C4-2B (cell line): ENCODE measurements at regions not wholly inside any gene's neighbourhood (a gene's known extent, or its start where the extent isn't known, plus 50 kb on each side); places are given as distances from the start of the nearest gene placed in this dataset.

Experiments used
- CTCF ChIP-seq: fragments of 450-650 bp; conservative IDR thresholded peaks from 2 replicates; pipeline ENCODE4 v1.5.1; 2017; ENCODE audit warnings: mild to moderate bottlenecking
- ZFX ChIP-seq: fragments of 450-650 bp; IDR thresholded peaks from 2 replicates; pipeline ENCODE4 v1.6.1; 2017

DNA sequence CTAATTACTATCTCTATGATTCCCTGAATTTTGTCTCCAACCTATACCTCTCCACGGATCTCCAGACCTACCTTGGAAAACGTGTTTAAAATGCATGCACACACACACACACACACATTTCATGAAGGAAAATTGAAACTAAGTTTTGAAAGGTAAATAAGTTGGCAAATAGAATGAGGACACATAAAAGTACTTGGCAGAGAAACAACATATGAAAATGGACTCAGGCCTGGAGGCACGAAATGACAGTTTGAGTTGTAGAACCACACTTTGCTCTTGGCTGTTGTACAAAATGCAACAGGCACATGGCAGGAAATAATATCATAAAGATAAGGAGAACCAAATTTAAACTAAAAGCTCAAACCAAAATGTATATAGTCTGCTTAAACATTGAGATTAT lies 868.1 kb upstream of the CNTNAP5 start:
- TF ChIP-seq ZFX = no peak
- no peak for TF ChIP-seq CTCF
